IMR-90 (cell line): ENCODE measurements at regions not wholly inside any gene's neighbourhood (a gene's known extent, or its start where the extent isn't known, plus 50 kb on each side); places are given as distances from the start of the nearest gene placed in this dataset.

Experiments
- ATAC-seq: fragments of 200-7000 bp; cut with Tn5 transposase; 2 replicates; pipeline ENCODE4 v1.9.1; 2020; ENCODE audit warnings: low read depth, mild to moderate bottlenecking, moderate library complexity
- BruUV-seq: library from RNA; stranded (reverse); fragments of 400-500 nt; replicated peaks from 2 replicates; lab custom pipeline; 2021; lab: Mats Ljungman, UMichigan
- CTCF ChIA-PET: fragments of 300-600 bp; formaldehyde crosslinking; extraction: SDS; loops from one replicate; lab custom pipeline; 2021; ENCODE audit warnings: antibody characterized with exemption; lab: Yijun Ruan, JAX
- POLR2A ChIA-PET: fragments of 300-600 bp; sonication (Branson Sonifier 250); formaldehyde crosslinking; loops from one replicate; lab custom pipeline; 2022; ENCODE audit warnings: antibody characterized with exemption; ENCODE audit not compliant: unreplicated experiment; lab: Charles Lee
- DNase-seq: peaks from one replicate; pipeline ENCODE4 v3.0.0; 2013
- H2AFZ ChIP-seq: replicated peaks from 2 replicates; pipeline ENCODE3; 2013; ENCODE audit warnings: low read length, mild to moderate bottlenecking; ENCODE audit not compliant: poor library complexity
- H2AK5ac ChIP-seq: 2 replicates; pipeline ENCODE4 v1.6.1; 2013; ENCODE audit warnings: low read depth, low read length, inconsistent platforms
- H2AK9ac ChIP-seq: replicated peaks from 2 replicates; pipeline ENCODE3; 2013; ENCODE audit warnings: mild to moderate bottlenecking, low read depth, low read length, moderate library complexity; ENCODE audit not compliant: poor library complexity
- H2BK120ac ChIP-seq: 2 replicates; pipeline ENCODE4 v1.6.1; 2013; ENCODE audit warnings: low read depth, low read length, inconsistent platforms
- H2BK15ac ChIP-seq: 3 replicates; pipeline ENCODE4 v1.6.1; 2013; ENCODE audit warnings: low read depth, low read length, inconsistent platforms
- H2BK20ac ChIP-seq: 2 replicates; pipeline ENCODE4 v1.6.1; 2013; ENCODE audit warnings: low read depth, mild to moderate bottlenecking, inconsistent platforms, low read length, moderate library complexity
- H2BK5ac ChIP-seq: 2 replicates; pipeline ENCODE4 v1.6.1; 2013; ENCODE audit warnings: mild to moderate bottlenecking, low read depth, low read length, inconsistent platforms; ENCODE audit not compliant: poor library complexity, severe bottlenecking
- H3K14ac ChIP-seq: replicated peaks from 2 replicates; pipeline ENCODE4 v1.6.1; 2013; ENCODE audit warnings: low read depth, low read length, inconsistent platforms
- H3K18ac ChIP-seq: 2 replicates; pipeline ENCODE4 v1.6.1; 2013; ENCODE audit warnings: low read depth, low read length, control low read depth
- H3K23ac ChIP-seq: 2 replicates; pipeline ENCODE4 v1.6.1; 2013; ENCODE audit warnings: low read depth, low read length, inconsistent platforms
- H3K27ac ChIP-seq: 2 replicates; pipeline ENCODE4 v1.5.1; 2013; ENCODE audit warnings: mild to moderate bottlenecking, control low read depth, low read length; ENCODE audit not compliant: insufficient read depth
- H3K27me3 ChIP-seq: 2 replicates; pipeline ENCODE4 v1.6.1; 2013; ENCODE audit warnings: low read length; ENCODE audit not compliant: control insufficient read depth, insufficient read depth
- H3K36me3 ChIP-seq: 2 replicates; pipeline ENCODE4 v1.6.1; 2013; ENCODE audit warnings: low read length, mixed read lengths; ENCODE audit not compliant: control insufficient read depth, insufficient read depth
- H3K4ac ChIP-seq: 2 replicates; pipeline ENCODE4 v1.6.1; 2013; ENCODE audit warnings: low read depth, low read length, inconsistent platforms
- H3K4me1 ChIP-seq: 2 replicates; pipeline ENCODE4 v1.6.1; 2013; ENCODE audit warnings: low read length, mixed read lengths; ENCODE audit not compliant: control insufficient read depth, insufficient read depth
- H3K4me2 ChIP-seq: 2 replicates; pipeline ENCODE4 v1.6.1; 2013; ENCODE audit warnings: low read depth, mild to moderate bottlenecking, control low read depth, low read length, moderate library complexity
- H3K4me3 ChIP-seq: 2 replicates; pipeline ENCODE4 v1.5.1; 2013; ENCODE audit warnings: low read depth, mild to moderate bottlenecking, control low read depth, low read length, moderate library complexity; ENCODE audit not compliant: insufficient read depth
- H3K56ac ChIP-seq: 2 replicates; pipeline ENCODE4 v1.6.1; 2013; ENCODE audit warnings: low read length, inconsistent platforms; ENCODE audit not compliant: insufficient read depth; ENCODE audit errors: extremely low read depth
- H3K79me1 ChIP-seq, 2 experiments: 2 replicates each; pipeline ENCODE4 v1.6.1; 2013; ENCODE audit warnings: low read length in 2 of 2, inconsistent platforms in 1 of 2, low read depth in 1 of 2
- H3K9ac ChIP-seq: 2 replicates; pipeline ENCODE4 v1.6.1; 2013; ENCODE audit warnings: low read depth, low read length, control low read depth
- H3K9me1 ChIP-seq: 2 replicates; pipeline ENCODE4 v1.6.1; 2013; ENCODE audit warnings: low read length, inconsistent platforms; ENCODE audit not compliant: insufficient read depth
- H3K9me3 ChIP-seq: 2 replicates; pipeline ENCODE4 v1.6.1; 2013; ENCODE audit warnings: low read length; ENCODE audit not compliant: control insufficient read depth, insufficient read depth
- H4K20me1 ChIP-seq: 2 replicates; pipeline ENCODE4 v1.6.1; 2013; ENCODE audit warnings: low read length, inconsistent platforms; ENCODE audit not compliant: insufficient read depth
- H4K5ac ChIP-seq: 2 replicates; pipeline ENCODE4 v1.6.1; 2013; ENCODE audit warnings: mild to moderate bottlenecking, low read depth, low read length, control low read depth
- H4K8ac ChIP-seq, 2 experiments: 2 replicates each; pipeline ENCODE4 v1.6.1; 2013; ENCODE audit warnings: low read depth in 2 of 2, low read length in 2 of 2, control low read depth in 1 of 2, inconsistent platforms in 1 of 2
- H4K91ac ChIP-seq: 2 replicates; pipeline ENCODE4 v1.6.1; 2013; ENCODE audit warnings: low read depth, low read length, inconsistent platforms; ENCODE audit not compliant: insufficient read depth
- CEBPB ChIP-seq: IDR thresholded peaks from 2 replicates; pipeline ENCODE4 v1.6.1; 2012; ENCODE audit warnings: low read depth, low read length, improper control_type of control experiment
- CHD1 ChIP-seq: IDR thresholded peaks from 2 replicates; pipeline ENCODE4 v1.6.1; 2012; ENCODE audit warnings: low read depth, low read length, improper control_type of control experiment
- FOS ChIP-seq: fragments of 150-350 bp; IDR thresholded peaks from 2 replicates; pipeline ENCODE4 v1.6.1; 2016; ENCODE audit warnings: low read depth, low read length
- MXI1 ChIP-seq: IDR thresholded peaks from 2 replicates; pipeline ENCODE4 v1.6.1; 2012; ENCODE audit warnings: low read depth, mild to moderate bottlenecking, low read length, moderate library complexity, borderline replicate concordance
- NFE2L2 ChIP-seq: fragments of 150-350 bp; IDR thresholded peaks from 2 replicates; pipeline ENCODE4 v1.6.1; 2016; ENCODE audit warnings: low read depth, mild to moderate bottlenecking, low read length
- RCOR1 ChIP-seq: IDR thresholded peaks from 2 replicates; pipeline ENCODE4 v1.6.1; 2012; ENCODE audit warnings: mild to moderate bottlenecking, low read length, improper control_type of control experiment; ENCODE audit not compliant: insufficient replicate concordance
- WGBS, 2 experiments: methylation state at CpG; one replicate each; pipeline versions ENCODE4 v1.1.5 to v1.1.7; 2013; ENCODE audit warnings: missing lambda C conversion rate in 2 of 2; ENCODE audit not compliant: insufficient read length in 1 of 2; ENCODE audit errors: extremely low coverage in 2 of 2; 5-methylcytosine and 5-hydroxymethylcytosine counted together
- dilution Hi-C: fragments of 300-500 bp; cut with HindIII; formaldehyde crosslinking; loops from one replicate; pipeline ENCODE4 v1.14.3; 2018; ENCODE audit warnings: low sequenced_read_pairs; ENCODE audit not compliant: unreplicated experiment
- in situ Hi-C: fragments of 300-500 bp; cut with MboI; formaldehyde crosslinking; loops from 3 replicates; pipeline ENCODE4 v1.14.3; 2019; ENCODE audit warnings: low sequenced_read_pairs, inconsistent platforms, mixed read lengths
- intact Hi-C: fragments of 100-400 bp; cut with micrococcal nuclease; formaldehyde crosslinking; loops from 2 replicates; pipeline ENCODE4 v1.10.0; 2022
- TF ChIP-seq, protein P1 (sequence below): fragments of 150-350 bp; IDR thresholded peaks from 2 replicates; pipeline ENCODE4 v1.6.1; 2016; ENCODE audit warnings: low read depth, mild to moderate bottlenecking, low read length, moderate library complexity, borderline replicate concordance

DNA sequence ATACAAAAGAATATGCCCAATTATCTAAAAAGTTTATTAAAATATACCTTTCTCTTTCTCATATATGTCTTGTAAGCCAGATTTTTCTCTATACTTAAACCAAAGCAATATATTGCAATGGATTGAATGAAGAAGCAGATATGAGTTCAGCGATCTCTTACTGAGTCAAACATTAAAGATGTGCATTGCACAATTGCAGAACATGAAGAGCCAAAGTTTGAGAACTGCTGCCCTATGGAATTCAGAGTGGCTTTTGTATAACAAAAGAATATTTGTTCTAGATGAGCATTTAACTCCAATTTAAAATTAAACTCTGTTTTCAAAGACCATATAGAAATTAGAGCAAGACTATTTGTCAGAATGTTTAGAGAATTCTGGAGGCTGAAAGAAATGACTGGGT, 519.0 kb upstream of the DAB2 start:
- ATAC-seq, result no peak
- Histone ChIP-seq H3K27ac (no peak overlapping the region), H3K79me1 (no peaks in the 10 kb centered on the region), H2AFZ (no peak overlapping the region), H2AK9ac (no peak overlapping the region), H4K5ac (no peak overlapping the region), H3K9ac (no peak overlapping the region), H2BK120ac (no peak overlapping the region), H3K9me3 (no peaks in the 10 kb centered on the region), H4K91ac (no peak overlapping the region), H3K56ac (no peak overlapping the region), H4K8ac (no peak overlapping the region), H3K36me3 (no peaks in the 10 kb centered on the region), H2BK20ac (no peak overlapping the region), H4K20me1 (no peaks in the 10 kb centered on the region), H3K4me2 (no peak overlapping the region), H3K4ac (no peak overlapping the region), H3K27me3 (no peaks in the 10 kb centered on the region), H3K18ac (no peak overlapping the region), H3K14ac (no peak overlapping the region), H3K23ac (no peak overlapping the region), H2BK5ac (no peak overlapping the region), H3K4me3 (no peak overlapping the region), H2BK15ac (no peak overlapping the region), H3K4me1 (no peaks in the 10 kb centered on the region), H3K9me1 (no peaks in the 10 kb centered on the region), H2AK5ac (no peak overlapping the region)
- peak; percentile 5 for DNase-seq
- intact Hi-C loops, result loop anchor here (10.0 kb wide), 1 partner anchor 359 kb away; no protein-coding TSS in a partner anchor
- ChIA-PET CTCF (no interaction called here), POLR2A (no interaction called here)
- dilution Hi-C loops, result no loop called here
- BruUV-seq, result no TSS peak
- in situ Hi-C loops, result loop anchor here (10.0 kb wide), 1 partner anchor 931 kb away; no protein-coding TSS in a partner anchor
- no peak for TF ChIP-seq MXI1
- no peak for TF ChIP-seq RCOR1
- no peak for TF ChIP-seq FOS
- no peak for TF ChIP-seq NFE2L2
- TF ChIP-seq CEBPB, result peak; percentile 60; the same call in 1 of the 2 replicates
- TF ChIP-seq, protein P1, sequence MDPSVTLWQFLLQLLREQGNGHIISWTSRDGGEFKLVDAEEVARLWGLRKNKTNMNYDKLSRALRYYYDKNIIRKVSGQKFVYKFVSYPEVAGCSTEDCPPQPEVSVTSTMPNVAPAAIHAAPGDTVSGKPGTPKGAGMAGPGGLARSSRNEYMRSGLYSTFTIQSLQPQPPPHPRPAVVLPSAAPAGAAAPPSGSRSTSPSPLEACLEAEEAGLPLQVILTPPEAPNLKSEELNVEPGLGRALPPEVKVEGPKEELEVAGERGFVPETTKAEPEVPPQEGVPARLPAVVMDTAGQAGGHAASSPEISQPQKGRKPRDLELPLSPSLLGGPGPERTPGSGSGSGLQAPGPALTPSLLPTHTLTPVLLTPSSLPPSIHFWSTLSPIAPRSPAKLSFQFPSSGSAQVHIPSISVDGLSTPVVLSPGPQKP, result no peak
- TF ChIP-seq CHD1, result no peak
- no CpG with 5 or more reads among the region's 1 CpG for WGBS, 2 experiments
